GM18517 (cell line): ENCODE measurements at regions not wholly inside any gene's neighbourhood (a gene's known extent, or its start where the extent isn't known, plus 50 kb on each side); places are given as distances from the start of the nearest gene placed in this dataset.

Experiments used
- ATAC-seq: cut with Tn5 transposase; IDR thresholded peaks from one replicate; pipeline ENCODE4 v1.9.1; 2021; ENCODE audit warnings: mild to moderate bottlenecking, moderate library complexity; ENCODE audit not compliant: unreplicated experiment

GRCh38 chr9:26579056-26579455 is 313.5 kb downstream of the CAAP1 start:
- no peak for ATAC-seq

GRCh38 chr9:26574898-26575440 is 317.6 kb downstream of the CAAP1 start:
- no peak for ATAC-seq

GRCh38 chr9:26574256-26574655 is 318.3 kb downstream of the CAAP1 start:
- no peak for ATAC-seq

DNA sequence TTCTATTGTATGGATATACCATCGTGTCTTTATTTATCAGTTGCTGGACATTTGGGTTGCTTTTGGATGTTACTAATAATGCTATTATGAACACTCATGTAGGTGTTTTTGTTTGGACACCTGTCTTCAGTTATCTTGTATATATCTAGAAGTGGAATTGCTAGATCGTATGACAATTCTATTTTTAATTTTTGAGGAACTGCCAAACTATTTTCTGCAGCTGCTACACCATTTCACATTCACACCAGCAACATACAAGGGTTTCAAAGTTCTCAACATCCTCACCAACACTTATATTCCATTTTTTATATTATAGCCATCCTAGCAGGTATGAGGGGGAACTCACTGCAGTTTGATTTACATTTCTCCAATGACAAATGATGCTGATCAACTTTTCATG is 324.6 kb downstream of the CAAP1 start:
- no peak for ATAC-seq

DNA sequence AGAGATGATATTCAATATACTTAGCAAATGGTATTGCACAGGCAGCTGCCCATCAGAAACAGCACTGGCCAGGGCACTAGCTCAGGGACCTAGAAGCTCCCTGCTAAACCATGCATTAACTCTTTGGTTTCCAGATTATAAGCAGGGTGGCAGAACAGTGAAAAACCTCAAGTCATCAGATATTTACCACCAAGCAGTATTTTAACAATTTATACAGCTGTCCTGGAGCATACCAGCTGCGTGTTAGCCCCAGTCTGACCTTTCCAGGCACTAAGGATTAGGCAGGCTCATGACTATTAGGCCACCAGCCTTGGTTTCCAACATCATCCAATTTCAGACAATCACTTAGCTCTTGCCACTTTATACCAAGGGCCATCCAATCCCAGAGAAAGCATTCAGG is 326.5 kb downstream of the CAAP1 start:
- ATAC-seq = no peak

DNA sequence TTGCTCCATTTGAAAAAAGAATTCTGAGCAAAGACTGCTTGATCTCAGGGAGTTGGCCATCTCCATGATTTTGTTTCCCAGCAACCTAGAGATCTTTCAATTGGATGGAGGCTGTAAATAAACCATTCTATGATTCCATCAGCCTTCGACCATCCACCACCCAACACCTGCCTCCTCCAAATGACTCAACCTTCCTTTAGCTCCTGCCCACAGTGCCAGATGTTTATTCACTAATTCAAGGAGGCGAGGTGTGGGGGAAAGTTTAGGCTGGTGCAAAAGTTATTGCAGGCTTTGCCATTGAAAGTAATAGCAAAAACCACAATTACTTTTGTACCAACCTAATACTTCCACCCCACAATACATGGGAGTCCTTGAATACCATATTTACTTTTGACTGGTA is 327.5 kb downstream of the CAAP1 start:
- ATAC-seq = no peak

DNA sequence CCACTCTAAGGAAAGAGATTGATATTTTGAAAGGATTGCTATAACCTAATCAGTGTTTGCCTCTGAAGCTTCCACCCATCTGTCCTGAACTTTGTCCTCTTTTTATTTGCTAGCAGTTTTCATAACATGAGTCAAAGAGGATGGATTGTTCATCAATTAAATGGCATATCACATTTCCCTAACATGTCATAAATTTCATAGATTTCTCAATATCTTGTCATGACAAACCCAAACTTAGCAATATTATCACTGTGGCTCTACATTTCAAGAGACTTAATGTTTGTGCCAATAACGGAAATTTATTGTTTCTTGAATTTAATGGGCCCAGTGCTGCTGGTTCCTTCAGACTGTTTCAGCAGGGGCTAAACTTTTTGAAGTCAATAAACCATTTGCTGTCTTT is 330.3 kb downstream of the CAAP1 start:
- no peak for ATAC-seq

GRCh38 chr9:26561928-26562327 is 330.7 kb downstream of the CAAP1 start:
- ATAC-seq = peak; percentile 59

- ATAC-seq = no peak
Observed at GRCh38 chr9:26559506-26559905, 333.1 kb downstream of the CAAP1 start.

GRCh38 chr9:26551971-26552370 is 340.6 kb downstream of the CAAP1 start:
- no peak for ATAC-seq

DNA sequence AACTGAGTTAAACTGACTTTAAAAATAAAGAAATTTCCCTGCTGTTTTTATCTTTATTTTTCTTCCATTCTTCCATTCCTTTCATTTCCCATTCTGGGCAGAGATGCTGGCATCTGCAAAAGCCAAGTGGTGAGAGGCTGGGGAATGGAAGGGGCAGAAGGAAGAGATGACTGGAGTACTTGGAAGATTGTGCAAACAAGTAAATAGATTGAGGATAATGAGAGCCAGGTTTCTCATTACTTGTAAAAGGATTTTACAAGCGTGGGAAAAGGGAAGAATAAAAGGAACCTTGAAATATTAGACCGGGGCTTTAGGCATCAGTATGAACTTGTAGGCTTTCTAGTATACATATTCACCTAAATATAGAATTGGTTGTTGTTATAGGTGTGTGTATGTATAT is 341.2 kb downstream of the CAAP1 start:
- ATAC-seq = no peak

GRCh38 chr9:26548781-26549290 is 343.8 kb downstream of the CAAP1 start:
- no peak for ATAC-seq

- no peak for ATAC-seq
Observed at GRCh38 chr9:26539867-26540493, 352.6 kb downstream of the CAAP1 start.

GRCh38 chr9:26537211-26537610 is 355.4 kb downstream of the CAAP1 start:
- no peak for ATAC-seq

GRCh38 chr9:26535151-26535550 is 357.5 kb downstream of the CAAP1 start:
- ATAC-seq = no peak

- ATAC-seq = no peak
Observed at GRCh38 chr9:26530841-26531240, 361.8 kb downstream of the CAAP1 start.

DNA sequence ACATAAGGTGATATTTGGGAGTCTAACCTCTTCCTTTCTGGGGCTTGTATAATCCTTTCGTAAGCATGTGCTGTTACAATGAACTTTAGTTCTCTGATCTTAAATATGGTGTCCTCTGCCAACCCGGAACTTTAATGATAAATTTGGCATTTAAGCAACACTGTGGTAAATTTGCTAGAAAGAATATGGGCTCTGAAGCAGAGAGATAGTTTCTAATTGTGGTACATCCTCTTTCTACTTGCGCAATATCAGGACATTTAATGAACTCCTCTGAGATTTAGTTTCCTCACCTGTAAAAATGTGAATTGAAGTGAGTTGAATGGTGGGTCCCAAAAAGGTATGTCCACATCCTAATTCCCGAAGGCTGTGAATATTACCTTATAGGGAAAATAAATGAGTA is 364.7 kb downstream of the CAAP1 start:
- ATAC-seq = no peak

- ATAC-seq = no peak
Observed at GRCh38 chr9:26524267-26524666, 368.3 kb downstream of the CAAP1 start.

GRCh38 chr9:26523577-26523976 is 369.0 kb downstream of the CAAP1 start:
- no peak for ATAC-seq

DNA sequence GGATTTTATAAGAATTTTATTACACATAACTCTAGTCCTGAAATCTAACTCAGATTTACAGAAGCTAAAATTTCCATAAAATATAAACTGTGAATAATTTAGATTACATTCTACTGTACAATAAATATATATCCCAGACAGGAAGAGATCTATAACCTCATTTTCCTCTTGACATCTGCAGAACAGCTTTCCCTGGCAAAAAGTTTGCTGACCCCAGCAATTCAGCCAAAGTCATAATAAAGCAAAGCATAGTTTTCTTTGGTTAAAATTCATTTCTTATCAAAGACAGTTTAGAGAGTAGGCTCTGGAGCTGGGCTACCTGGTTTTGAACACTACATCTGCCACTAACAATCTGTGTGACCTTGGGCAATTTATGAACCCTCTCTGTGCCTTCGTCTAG is 372.5 kb downstream of the CAAP1 start:
- no peak for ATAC-seq

- no peak for ATAC-seq
Observed at GRCh38 chr9:26516773-26517343, 375.7 kb downstream of the CAAP1 start.

GRCh38 chr9:26513730-26514129 is 378.9 kb downstream of the CAAP1 start:
- ATAC-seq = no peak

DNA sequence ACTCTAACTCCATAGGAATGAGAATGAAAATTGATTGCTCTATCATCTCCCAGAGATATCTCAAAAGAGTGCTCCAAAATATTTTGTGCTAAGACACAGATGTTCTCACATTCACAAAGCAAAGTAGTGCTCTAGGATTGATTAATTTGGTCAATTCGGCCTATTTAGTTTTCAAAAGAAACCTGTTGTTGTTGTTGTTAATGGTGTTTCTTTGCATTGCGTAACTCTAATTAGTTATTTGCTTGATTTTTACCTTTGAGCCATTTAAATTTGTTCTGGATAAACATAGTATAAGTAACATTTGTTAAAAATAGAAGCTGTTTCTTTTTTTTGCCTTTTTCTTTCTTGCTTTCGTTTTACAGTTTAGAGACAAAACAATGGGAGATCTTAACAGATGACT is 382.5 kb downstream of the CAAP1 start:
- ATAC-seq = no peak
